Activated effector memory CD4-positive, alpha-beta T cell treated with Interleukin-2 at 50 U/mL for 16 hours (primary cell): ENCODE measurements at regions not wholly inside any gene's neighbourhood (a gene's known extent, or its start where the extent isn't known, plus 50 kb on each side); places are given as distances from the start of the nearest gene placed in this dataset.

ENCODE experiments used
- DNase-seq: peaks from one replicate; pipeline ENCODE4 v3.0.0-alpha.2; 2020

DNA sequence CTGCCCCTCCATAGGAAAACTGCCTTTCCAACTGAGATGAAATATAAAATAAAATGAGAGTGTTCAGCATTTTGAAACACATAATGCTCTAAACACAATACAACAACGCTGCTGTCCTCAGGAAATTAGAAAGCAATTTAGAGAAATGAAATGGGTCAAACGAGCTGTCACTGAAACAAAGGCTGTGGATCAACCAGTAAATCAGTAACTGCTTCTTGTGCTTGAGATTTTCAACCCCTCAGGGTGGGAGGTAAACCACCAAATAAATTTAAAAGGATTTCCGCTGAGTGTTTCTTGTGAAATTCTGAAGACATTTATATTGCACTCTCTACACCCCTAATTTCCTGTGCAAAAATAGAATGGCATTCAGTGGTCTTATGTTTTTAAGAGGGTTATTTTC, 657.1 kb upstream of the SEL1L start:
- no peak for DNase-seq

- DNase-seq: no peak
Measured at GRCh38 chr14:82192387-82192786, 658.7 kb upstream of the SEL1L start.

DNA sequence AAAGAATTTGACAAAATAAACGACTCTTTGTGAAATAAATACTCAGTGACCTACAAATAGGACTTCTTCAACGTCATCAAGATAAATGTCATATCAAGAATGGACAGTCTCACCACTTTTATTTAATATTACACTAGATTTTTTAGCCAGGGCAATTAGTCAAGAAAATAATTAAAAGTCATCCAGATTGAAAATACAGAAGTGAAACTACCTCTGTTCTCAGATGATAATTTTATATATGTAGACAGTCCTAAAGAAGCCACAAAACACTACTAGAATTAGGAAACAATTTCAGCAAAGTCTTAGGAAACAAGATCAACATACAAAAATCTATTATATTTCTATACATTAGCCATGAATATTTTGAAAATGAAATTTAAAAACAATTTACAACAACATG, 689.6 kb upstream of the SEL1L start:
- no peak for DNase-seq

GRCh38 chr14:82224610-82225009, 691.0 kb upstream of the SEL1L start:
- no peak for DNase-seq

- DNase-seq: no peak
Measured at GRCh38 chr14:82230748-82231147, 697.1 kb upstream of the SEL1L start.

GRCh38 chr14:82238649-82239048, 705.0 kb upstream of the SEL1L start:
- DNase-seq: no peak

- no peak for DNase-seq
Measured at GRCh38 chr14:82239223-82239622, 705.6 kb upstream of the SEL1L start.

DNA sequence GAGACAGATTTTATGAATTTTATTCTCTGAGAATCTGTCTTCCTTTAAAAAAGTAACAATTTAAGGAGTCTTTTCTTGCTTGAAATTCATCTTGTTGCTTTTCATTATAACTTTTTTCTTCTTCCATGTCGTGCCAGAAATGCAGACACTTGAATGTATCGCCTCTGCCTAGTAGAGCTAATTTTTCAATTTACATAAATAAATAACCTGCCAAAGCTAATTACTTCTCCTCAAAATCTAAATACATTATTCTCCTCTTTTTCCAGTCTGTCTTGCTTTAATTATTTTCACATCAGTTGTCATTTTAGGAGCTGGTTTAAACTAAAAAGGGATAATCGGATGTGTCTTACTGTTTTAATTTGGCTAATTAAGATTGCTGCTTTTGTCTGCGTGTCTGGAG, 711.1 kb upstream of the SEL1L start:
- no peak for DNase-seq

GRCh38 chr14:82251494-82251893, 717.8 kb upstream of the SEL1L start:
- DNase-seq: no peak

GRCh38 chr14:82270286-82270685, 736.6 kb upstream of the SEL1L start:
- no peak for DNase-seq

GRCh38 chr14:82298811-82299210, 765.2 kb upstream of the SEL1L start:
- DNase-seq: no peak

DNA sequence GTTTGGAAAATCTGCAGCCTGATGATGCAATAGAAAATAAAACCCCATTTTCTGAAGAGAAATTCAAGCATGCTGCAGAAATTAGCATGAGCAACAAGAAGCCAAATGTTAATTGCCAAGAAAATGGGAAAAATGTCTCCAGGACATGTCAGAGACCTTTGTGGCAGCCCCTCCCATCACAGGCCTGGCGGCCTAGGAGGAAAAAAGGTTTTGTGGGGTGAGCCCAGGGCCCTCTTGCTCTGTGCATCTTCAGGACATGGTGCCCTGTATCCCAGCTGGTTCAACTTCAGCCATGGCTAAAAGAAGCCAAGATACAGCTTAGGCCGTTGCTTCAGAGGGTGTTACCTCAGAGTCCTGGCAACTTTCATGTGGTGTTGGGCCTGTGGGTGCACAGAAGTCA, 775.5 kb upstream of the SEL1L start:
- no peak for DNase-seq

DNA sequence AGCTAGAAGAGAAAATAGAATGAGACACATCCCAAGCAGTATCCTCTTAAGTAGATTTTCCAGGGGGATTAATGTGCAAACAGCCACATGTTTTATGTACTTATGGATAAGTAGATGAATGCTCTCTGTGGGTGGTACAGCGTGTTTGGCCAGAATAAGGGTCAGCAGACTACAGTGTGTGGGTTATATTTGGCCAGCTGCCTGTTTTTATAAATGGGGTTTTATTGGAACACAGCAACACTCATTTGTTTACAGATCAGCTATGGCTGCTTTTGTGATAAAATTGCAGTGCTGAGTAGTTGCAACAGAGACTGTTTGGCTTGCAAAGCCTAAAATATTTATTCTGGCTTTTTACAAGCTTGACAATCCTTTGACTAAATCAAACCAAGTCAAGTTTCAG, 780.2 kb upstream of the SEL1L start:
- DNase-seq: no peak

- no peak for DNase-seq
Measured at GRCh38 chr14:82328442-82328841, 794.8 kb upstream of the SEL1L start.

DNA sequence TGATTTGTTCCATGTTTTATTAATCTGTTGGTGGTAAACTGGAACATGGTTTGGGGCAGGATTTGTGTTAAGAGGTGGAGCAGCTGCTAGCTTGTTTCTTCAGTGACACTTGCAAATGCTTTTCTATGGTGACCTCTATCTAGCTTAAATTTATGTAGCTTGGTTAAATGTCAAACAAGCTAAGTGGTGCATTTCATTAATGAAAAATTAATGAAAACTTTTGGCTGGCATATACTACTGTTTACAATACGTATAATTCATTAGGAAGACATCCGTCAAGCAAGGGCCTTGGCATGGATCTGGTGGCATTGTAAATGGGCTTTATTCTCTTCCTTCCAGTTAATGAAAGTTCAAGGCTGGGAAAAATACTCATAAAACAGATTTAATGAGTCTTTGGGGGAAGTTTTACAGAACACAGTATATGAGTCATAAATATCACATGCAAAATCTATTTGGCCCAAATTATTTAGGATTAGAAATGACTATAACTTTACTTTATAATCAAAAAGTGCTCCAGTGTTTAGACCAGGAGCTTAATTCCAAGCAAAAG, 807.7 kb upstream of the SEL1L start:
- no peak for DNase-seq

GRCh38 chr14:82342596-82342995, 808.9 kb upstream of the SEL1L start:
- no peak for DNase-seq

DNA sequence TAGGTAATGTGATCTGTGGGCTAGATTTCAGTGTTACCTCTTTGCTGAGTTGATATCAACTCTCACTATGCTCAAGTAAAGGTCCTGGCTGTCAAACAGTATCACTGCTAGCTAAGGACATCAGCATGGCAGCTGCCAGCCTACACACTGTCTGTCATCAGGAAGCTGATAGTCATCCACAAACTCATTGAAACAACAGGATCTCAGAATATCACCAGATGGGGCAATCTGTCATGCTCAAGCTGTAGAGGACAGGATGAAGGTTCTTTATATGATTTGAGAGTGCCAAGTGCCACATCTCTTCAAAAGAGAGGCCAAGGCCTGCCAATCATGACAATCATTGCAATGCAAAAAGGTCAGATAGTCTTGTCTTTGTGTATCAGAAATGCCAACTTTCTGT, 811.5 kb upstream of the SEL1L start:
- no peak for DNase-seq

GRCh38 chr14:82354126-82354525, 820.5 kb upstream of the SEL1L start:
- DNase-seq: no peak

GRCh38 chr14:82359201-82359600, 825.5 kb upstream of the SEL1L start:
- no peak for DNase-seq

- DNase-seq: no peak
Measured at GRCh38 chr14:82362452-82362851, 828.8 kb upstream of the SEL1L start.

DNA sequence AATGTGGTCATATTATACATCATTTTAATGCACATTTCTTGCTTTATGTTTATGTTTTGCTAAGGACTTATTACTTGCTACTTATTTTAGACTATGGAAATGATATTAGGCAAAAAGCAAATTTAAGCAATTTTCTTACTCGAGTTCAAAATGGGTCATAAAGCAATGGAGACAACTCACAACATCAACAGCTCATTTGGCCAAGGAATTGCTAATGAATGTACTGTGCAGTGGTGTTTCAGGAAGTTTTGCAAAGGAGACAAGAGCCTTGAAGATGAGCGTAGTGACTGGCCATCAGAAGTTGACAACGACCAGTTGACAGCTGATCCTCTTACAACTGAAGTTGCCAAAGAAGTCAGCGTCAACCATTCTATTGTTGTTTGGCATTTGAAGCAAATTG, 831.8 kb upstream of the SEL1L start:
- no peak for DNase-seq

GRCh38 chr14:82366803-82367202, 833.1 kb upstream of the SEL1L start:
- DNase-seq: no peak

GRCh38 chr14:82379291-82379690, 845.6 kb upstream of the SEL1L start:
- no peak for DNase-seq

- no peak for DNase-seq
Measured at GRCh38 chr14:82385048-82385447, 851.4 kb upstream of the SEL1L start.

GRCh38 chr14:82387699-82388098, 854.0 kb upstream of the SEL1L start:
- no peak for DNase-seq

DNA sequence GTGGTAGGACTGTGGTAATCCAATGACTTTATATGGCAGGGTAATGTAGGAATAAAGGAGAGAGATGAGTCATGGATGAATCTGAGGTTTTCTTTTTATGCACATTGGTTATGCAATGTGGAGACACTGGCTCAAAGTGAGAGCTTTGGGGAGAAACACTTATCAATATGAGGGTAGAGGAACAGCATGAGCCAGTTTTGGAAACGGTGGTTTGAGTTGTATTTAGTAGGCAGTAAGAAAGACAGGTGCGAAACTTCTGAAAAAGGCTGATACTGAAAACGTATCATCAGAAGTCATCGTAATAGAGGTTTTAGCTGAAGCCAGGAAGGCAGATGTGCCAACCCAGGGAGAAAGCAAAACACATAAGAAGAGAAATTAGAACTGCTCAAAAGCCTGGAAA, 854.8 kb upstream of the SEL1L start:
- DNase-seq: no peak
